ENCODE measurements at regions not wholly inside any gene's neighbourhood (a gene's known extent, or its start where the extent isn't known, plus 50 kb on each side); places are given as distances from the start of the nearest gene placed in this dataset.
"Not testable (repeated sequence)": the region's sequence is repeated elsewhere in the genome, so short reads cannot be mapped to it uniquely, and the experiment has no call there.

DNA sequence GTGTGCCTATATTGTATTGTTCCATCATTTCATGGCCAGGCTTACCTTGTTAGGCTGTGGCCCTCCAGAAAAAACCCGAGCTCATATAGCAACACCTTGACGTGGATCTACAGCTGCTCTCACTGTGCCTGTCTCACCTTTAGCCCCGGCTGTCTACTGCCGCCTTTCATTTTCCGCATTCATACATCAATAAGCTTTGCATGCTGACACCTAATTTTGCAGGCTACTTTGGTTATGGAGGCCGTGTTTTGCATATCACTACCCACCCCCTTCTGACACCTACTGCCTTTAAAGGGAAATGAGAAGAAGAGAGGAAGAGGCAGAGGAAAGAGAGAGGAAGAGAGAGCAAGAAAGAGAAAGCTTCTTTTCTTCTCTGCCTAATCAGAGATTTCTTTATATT is 702.9 kb downstream of the BCL11A start:
- DNase-seq (ENCODE audit: extremely low read depth, low read depth): no peak
- TF ChIP-seq, protein P1, sequence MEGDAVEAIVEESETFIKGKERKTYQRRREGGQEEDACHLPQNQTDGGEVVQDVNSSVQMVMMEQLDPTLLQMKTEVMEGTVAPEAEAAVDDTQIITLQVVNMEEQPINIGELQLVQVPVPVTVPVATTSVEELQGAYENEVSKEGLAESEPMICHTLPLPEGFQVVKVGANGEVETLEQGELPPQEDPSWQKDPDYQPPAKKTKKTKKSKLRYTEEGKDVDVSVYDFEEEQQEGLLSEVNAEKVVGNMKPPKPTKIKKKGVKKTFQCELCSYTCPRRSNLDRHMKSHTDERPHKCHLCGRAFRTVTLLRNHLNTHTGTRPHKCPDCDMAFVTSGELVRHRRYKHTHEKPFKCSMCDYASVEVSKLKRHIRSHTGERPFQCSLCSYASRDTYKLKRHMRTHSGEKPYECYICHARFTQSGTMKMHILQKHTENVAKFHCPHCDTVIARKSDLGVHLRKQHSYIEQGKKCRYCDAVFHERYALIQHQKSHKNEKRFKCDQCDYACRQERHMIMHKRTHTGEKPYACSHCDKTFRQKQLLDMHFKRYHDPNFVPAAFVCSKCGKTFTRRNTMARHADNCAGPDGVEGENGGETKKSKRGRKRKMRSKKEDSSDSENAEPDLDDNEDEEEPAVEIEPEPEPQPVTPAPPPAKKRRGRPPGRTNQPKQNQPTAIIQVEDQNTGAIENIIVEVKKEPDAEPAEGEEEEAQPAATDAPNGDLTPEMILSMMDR (IDR thresholded peaks at IDR 0.05; ENCODE audit: low read depth, low read length): no peak

DNA sequence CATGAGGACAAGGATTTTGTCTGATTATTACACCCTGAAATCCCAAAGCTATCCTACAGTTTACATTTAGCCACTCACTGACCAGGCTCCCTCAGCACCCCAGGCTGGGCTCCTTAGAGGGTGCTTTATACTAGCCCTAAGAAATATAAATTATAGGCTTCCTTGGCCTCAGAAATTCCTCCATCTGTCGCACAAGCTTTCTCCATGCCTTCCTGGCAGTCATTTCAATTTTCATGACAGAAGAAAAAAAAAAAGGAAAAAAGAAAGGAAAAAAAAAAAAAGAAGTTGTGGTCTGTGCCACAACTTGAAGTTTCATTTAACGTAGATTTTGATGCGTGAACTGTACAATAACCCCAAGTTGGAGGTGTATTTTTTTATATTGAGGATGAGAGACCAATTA is 719.5 kb downstream of the BCL11A start:
- TF ChIP-seq, protein P1 (IDR thresholded peaks at IDR 0.05; ENCODE audit: low read depth, low read length): no peak
- DNase-seq (ENCODE audit: extremely low read depth, low read depth): no peak

DNA sequence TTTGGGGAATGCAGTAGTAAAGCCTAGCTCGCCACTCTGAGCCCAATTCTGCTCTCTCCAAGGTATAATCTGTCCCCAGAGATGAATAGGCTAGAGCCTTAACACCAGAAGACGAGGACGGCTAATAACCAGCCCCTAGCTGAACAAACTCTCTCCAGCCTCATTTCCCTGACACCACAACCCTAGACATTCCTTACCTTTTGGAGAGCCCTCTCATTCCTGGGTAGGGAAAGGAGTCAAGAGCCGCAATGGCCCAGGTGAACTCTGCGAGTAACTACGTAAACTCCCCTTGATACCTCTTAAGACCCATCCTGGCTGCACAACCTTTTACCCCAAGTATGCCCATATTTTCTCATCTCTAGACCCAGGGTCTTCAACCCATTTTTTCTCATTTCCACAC is 722.9 kb downstream of the BCL11A start:
- no peak for DNase-seq (ENCODE audit: extremely low read depth, low read depth)
- TF ChIP-seq, protein P1 (IDR thresholded peaks at IDR 0.05; ENCODE audit: low read depth, low read length): no peak

DNA sequence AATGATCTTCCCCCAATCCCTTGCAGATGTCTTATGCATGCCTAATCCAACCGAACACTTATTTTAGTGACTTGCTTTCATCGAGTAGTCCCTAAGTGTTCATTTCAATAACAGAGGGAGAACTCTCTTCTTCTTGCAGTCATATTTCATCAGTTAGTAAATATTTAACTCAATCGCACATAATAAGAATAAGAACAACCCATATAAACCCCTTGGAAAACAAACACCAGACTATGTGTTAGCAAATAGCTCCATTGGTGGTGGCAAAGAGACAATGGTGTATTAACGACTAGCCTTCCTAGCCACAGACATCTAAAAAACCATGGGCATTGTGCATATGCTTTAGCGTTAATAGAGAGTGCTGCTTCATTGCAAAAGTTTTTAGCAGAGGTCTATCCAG is 725.8 kb downstream of the BCL11A start:
- TF ChIP-seq, protein P1 (IDR thresholded peaks at IDR 0.05; ENCODE audit: low read depth, low read length): no peak
- no peak for DNase-seq (ENCODE audit: extremely low read depth, low read depth)

DNA sequence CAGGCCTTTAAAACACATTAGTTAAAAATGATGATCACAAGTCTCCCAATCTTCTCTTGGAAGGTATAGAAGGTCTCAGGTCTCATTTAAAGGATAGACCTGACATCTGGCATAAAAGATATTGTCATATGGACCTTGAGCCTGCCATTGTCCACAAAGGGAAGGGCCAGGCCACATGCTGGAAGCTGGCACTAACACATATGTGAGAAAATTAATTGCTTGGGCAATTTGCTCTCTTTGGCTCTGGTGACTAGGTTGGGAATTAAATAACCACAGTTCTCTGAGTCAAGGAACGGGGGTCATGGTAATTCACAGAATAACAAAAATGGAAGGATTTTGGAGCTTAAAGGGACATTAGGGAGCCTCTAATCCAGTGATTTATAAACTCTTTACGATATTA is 727.3 kb downstream of the BCL11A start:
- TF ChIP-seq, protein P1 (IDR thresholded peaks at IDR 0.05; ENCODE audit: low read depth, low read length): no peak
- DNase-seq (ENCODE audit: extremely low read depth, low read depth): no peak

DNA sequence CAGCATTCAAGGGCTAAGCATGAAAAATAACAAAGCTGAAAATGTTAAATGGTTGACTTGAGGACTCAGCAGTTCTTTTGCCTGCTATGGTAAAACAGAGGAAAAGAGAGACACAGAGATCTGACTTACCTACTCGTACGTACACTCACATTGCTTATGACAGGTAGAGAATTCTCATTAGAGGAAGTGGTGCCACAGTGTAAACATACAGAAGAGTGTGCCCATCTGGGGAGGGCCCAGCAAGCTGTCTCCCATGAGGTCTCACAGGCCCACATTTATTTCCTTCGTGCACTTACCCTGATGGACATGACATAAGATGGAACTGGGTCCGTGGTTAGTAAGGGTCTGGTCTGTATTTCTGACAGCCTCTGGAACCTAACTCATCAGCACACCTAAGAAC is 729.1 kb downstream of the BCL11A start:
- TF ChIP-seq, protein P1 (IDR thresholded peaks at IDR 0.05; ENCODE audit: low read depth, low read length): no peak
- DNase-seq (ENCODE audit: extremely low read depth, low read depth): no peak

DNA sequence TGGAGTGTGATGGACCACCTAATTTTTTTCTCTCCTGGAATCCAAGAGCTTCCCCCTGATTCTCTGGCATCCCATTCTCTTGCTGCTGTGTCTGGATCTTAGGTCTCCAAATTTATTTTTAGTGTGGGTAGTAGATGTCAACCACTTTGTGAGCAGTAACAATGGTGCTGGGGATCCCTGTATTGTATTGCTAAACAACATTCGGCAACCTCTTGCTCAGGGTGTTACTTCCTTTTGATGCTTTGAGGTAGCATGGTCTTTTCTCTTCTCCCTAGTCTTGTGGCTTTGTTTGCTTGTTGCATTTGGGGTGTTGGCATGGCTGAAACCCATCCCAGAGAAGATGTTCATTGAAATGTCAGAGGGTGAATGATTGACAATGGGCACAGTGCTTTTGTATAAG is 737.4 kb downstream of the BCL11A start:
- no peak for DNase-seq (ENCODE audit: extremely low read depth, low read depth)
- TF ChIP-seq, protein P1 (IDR thresholded peaks at IDR 0.05; ENCODE audit: low read depth, low read length): no peak

DNA sequence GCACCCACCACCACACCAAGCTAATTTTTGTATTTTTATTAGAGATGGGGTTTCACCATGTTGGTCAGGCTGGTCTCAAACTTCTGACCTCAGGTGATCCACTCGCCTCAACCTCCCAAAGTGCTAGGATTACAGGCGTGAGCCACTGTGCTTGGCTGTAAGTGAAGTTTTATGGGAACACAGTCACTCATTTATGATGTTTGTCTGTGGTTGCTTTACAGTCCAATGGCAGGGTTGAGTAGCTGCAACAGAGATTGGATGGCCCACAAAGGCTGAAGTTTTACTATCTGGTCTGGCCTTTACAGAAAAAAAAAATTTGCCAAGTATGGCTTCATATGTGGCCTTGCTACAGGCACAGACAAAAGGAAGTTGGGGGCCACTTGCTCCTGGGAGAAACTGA is 743.2 kb downstream of the BCL11A start:
- not testable (repeated sequence) for DNase-seq (ENCODE audit: extremely low read depth, low read depth)
